HG03095 (cell line): ENCODE measurements at regions not wholly inside any gene's neighbourhood (a gene's known extent, or its start where the extent isn't known, plus 50 kb on each side); places are given as distances from the start of the nearest gene placed in this dataset.

Source experiments
- ATAC-seq: cut with Tn5 transposase; IDR thresholded peaks from one replicate; pipeline ENCODE4 v1.9.1; 2021; ENCODE audit warnings: moderate library complexity; ENCODE audit not compliant: unreplicated experiment

GRCh38 chr2:78561876-78562275 is 463.6 kb upstream of the REG3G start:
- no peak for ATAC-seq

- ATAC-seq, result no peak
These were observed 460.8 kb upstream of the REG3G start for GRCh38 chr2:78564666-78565065.

GRCh38 chr2:78568782-78569373 is 456.6 kb upstream of the REG3G start:
- ATAC-seq, result no peak

GRCh38 chr2:78576409-78576808 is 449.1 kb upstream of the REG3G start:
- no peak for ATAC-seq

GRCh38 chr2:78585871-78586270 is 439.6 kb upstream of the REG3G start:
- no peak for ATAC-seq

- ATAC-seq, result no peak
These were observed 439.2 kb upstream of the REG3G start for GRCh38 chr2:78586316-78586715.

GRCh38 chr2:78589871-78590270 is 435.6 kb upstream of the REG3G start:
- no peak for ATAC-seq

GRCh38 chr2:78592491-78592890 is 433.0 kb upstream of the REG3G start:
- ATAC-seq, result no peak

- ATAC-seq, result no peak
These were observed 424.4 kb upstream of the REG3G start for GRCh38 chr2:78601113-78601512.

- ATAC-seq, result no peak
These were observed 422.6 kb upstream of the REG3G start for GRCh38 chr2:78602862-78603261.

- no peak for ATAC-seq
These were observed 418.6 kb upstream of the REG3G start for GRCh38 chr2:78606895-78607294.

GRCh38 chr2:78614726-78615125 is 410.8 kb upstream of the REG3G start:
- no peak for ATAC-seq

GRCh38 chr2:78615956-78616355 is 409.5 kb upstream of the REG3G start:
- ATAC-seq, result no peak

- no peak for ATAC-seq
These were observed 391.1 kb upstream of the REG3G start for GRCh38 chr2:78634425-78634824.

GRCh38 chr2:78644854-78645253 is 380.6 kb upstream of the REG3G start:
- ATAC-seq, result no peak

GRCh38 chr2:78646533-78647364 is 378.8 kb upstream of the REG3G start:
- ATAC-seq, result no peak

- no peak for ATAC-seq
These were observed 376.9 kb upstream of the REG3G start for GRCh38 chr2:78648558-78648957.

GRCh38 chr2:78654941-78655340 is 370.6 kb upstream of the REG3G start:
- no peak for ATAC-seq

GRCh38 chr2:78676921-78677696 is 348.4 kb upstream of the REG3G start:
- ATAC-seq, result no peak

- ATAC-seq, result no peak
These were observed 347.7 kb upstream of the REG3G start for GRCh38 chr2:78677774-78678173.

GRCh38 chr2:78681386-78681785 is 344.1 kb upstream of the REG3G start:
- no peak for ATAC-seq

- no peak for ATAC-seq
These were observed 342.7 kb upstream of the REG3G start for GRCh38 chr2:78682781-78683180.
